ENCODE measurements at regions not wholly inside any gene's neighbourhood (a gene's known extent, or its start where the extent isn't known, plus 50 kb on each side); places are given as distances from the start of the nearest gene placed in this dataset.

GRCh38 chrX:122572461-122572860 is 611.6 kb upstream of the GRIA3 start:
- intact Hi-C loops (cut with DNase I; ENCODE audit: low total_unique reads) = no loop called here
- Histone ChIP-seq H3K36me3 (no peaks in the 10 kb centered on the region), H3K9me3 (no peaks in the 10 kb centered on the region), H3K4me3 (no peak overlapping the region), H3K27ac (no peak overlapping the region), H3K4me1 (no peaks in the 10 kb centered on the region), H3K27me3 (no peaks in the 10 kb centered on the region)
- no peak for TF ChIP-seq CTCF (IDR thresholded peaks at IDR 0.05)
- no peak for TF ChIP-seq POLR2A (IDR thresholded peaks at IDR 0.05)
- no peak for DNase-seq

GRCh38 chrX:122579036-122579435 is 605.0 kb upstream of the GRIA3 start:
- intact Hi-C loops (cut with DNase I; ENCODE audit: low total_unique reads) = no loop called here
- no peak overlapping the region for H3K27ac ChIP-seq
- H3K36me3 ChIP-seq = no peaks in the 10 kb centered on the region
- H3K4me1 ChIP-seq = no peaks in the 10 kb centered on the region
- TF ChIP-seq POLR2A (IDR thresholded peaks at IDR 0.05) (no peak), CTCF (IDR thresholded peaks at IDR 0.05) (no peak)
- no peak overlapping the region for H3K4me3 ChIP-seq
- DNase-seq = no peak
- no peaks in the 10 kb centered on the region for H3K9me3 ChIP-seq
- no peaks in the 10 kb centered on the region for H3K27me3 ChIP-seq

- Histone ChIP-seq H3K27ac (no peak overlapping the region), H3K4me3 (no peak overlapping the region), H3K27me3 (no peaks in the 10 kb centered on the region), H3K36me3 (no peaks in the 10 kb centered on the region), H3K9me3 (no peaks in the 10 kb centered on the region), H3K4me1 (no peaks in the 10 kb centered on the region)
- intact Hi-C loops (cut with DNase I; ENCODE audit: low total_unique reads) = no loop called here
- DNase-seq = no peak
- TF ChIP-seq CTCF (IDR thresholded peaks at IDR 0.05) (no peak), POLR2A (IDR thresholded peaks at IDR 0.05) (no peak)
Observed at GRCh38 chrX:122579526-122579925, 604.6 kb upstream of the GRIA3 start.

- Histone ChIP-seq H3K4me1 (no peaks in the 10 kb centered on the region), H3K9me3 (no peaks in the 10 kb centered on the region), H3K36me3 (no peaks in the 10 kb centered on the region), H3K4me3 (no peak overlapping the region), H3K27ac (no peak overlapping the region), H3K27me3 (no peaks in the 10 kb centered on the region)
- DNase-seq = no peak
- TF ChIP-seq POLR2A (IDR thresholded peaks at IDR 0.05) = no peak
- no peak for TF ChIP-seq CTCF (IDR thresholded peaks at IDR 0.05)
- intact Hi-C loops (cut with DNase I; ENCODE audit: low total_unique reads) = no loop called here
Observed at GRCh38 chrX:122582280-122582974, 601.7 kb upstream of the GRIA3 start.

GRCh38 chrX:122582975-122583305 is 601.1 kb upstream of the GRIA3 start:
- Histone ChIP-seq H3K9me3 (no peaks in the 10 kb centered on the region), H3K36me3 (no peaks in the 10 kb centered on the region), H3K27ac (no peak overlapping the region), H3K4me3 (no peak overlapping the region), H3K27me3 (no peaks in the 10 kb centered on the region), H3K4me1 (no peaks in the 10 kb centered on the region)
- TF ChIP-seq CTCF (IDR thresholded peaks at IDR 0.05) (no peak), POLR2A (IDR thresholded peaks at IDR 0.05) (no peak)
- no peak for DNase-seq
- intact Hi-C loops (cut with DNase I; ENCODE audit: low total_unique reads) = no loop called here
